HK-2 (cell line): ENCODE measurements at regions not wholly inside any gene's neighbourhood (a gene's known extent, or its start where the extent isn't known, plus 50 kb on each side); places are given as distances from the start of the nearest gene placed in this dataset.

ENCODE experiments used
- DNase-seq: peaks from one replicate; pipeline ENCODE4 v3.0.0-alpha.2; 2018; ENCODE audit not compliant: unreplicated experiment

- DNase-seq: no peak
Measured at GRCh38 chr4:133759428-133759827, 442.2 kb downstream of the PABPC4L start.

GRCh38 chr4:133741766-133742165, 459.8 kb downstream of the PABPC4L start:
- DNase-seq: no peak

- no peak for DNase-seq
Measured at GRCh38 chr4:133720001-133720400, 481.6 kb downstream of the PABPC4L start.

- DNase-seq: no peak
Measured at GRCh38 chr4:133719098-133719497, 482.5 kb downstream of the PABPC4L start.

- no peak for DNase-seq
Measured at GRCh38 chr4:133714211-133714610, 487.4 kb downstream of the PABPC4L start.

- no peak for DNase-seq
Measured at GRCh38 chr4:133713340-133713739, 488.2 kb downstream of the PABPC4L start.

GRCh38 chr4:133711817-133712216, 489.8 kb downstream of the PABPC4L start:
- DNase-seq: no peak

GRCh38 chr4:133694416-133694815, 507.2 kb downstream of the PABPC4L start:
- DNase-seq: no peak

GRCh38 chr4:133683967-133684366, 517.6 kb downstream of the PABPC4L start:
- DNase-seq: no peak

- DNase-seq: no peak
Measured at GRCh38 chr4:133668061-133668851, 519.2 kb downstream of the PCDH10 start.

GRCh38 chr4:133647206-133647605, 498.1 kb downstream of the PCDH10 start:
- DNase-seq: no peak

GRCh38 chr4:133641191-133641590, 492.1 kb downstream of the PCDH10 start:
- DNase-seq: no peak

GRCh38 chr4:133638751-133639150, 489.7 kb downstream of the PCDH10 start:
- DNase-seq: no peak

- no peak for DNase-seq
Measured at GRCh38 chr4:133637161-133637560, 488.1 kb downstream of the PCDH10 start.

GRCh38 chr4:133624744-133625143, 475.6 kb downstream of the PCDH10 start:
- DNase-seq: no peak

- DNase-seq: no peak
Measured at GRCh38 chr4:133623847-133624246, 474.8 kb downstream of the PCDH10 start.

- DNase-seq: no peak
Measured at GRCh38 chr4:133621628-133622027, 472.5 kb downstream of the PCDH10 start.

GRCh38 chr4:133620555-133620954, 471.5 kb downstream of the PCDH10 start:
- DNase-seq: no peak

- no peak for DNase-seq
Measured at GRCh38 chr4:133618963-133619362, 469.9 kb downstream of the PCDH10 start.

- no peak for DNase-seq
Measured at GRCh38 chr4:133600008-133600407, 450.9 kb downstream of the PCDH10 start.

- DNase-seq: no peak
Measured at GRCh38 chr4:133598779-133599178, 449.7 kb downstream of the PCDH10 start.

- DNase-seq: no peak
Measured at GRCh38 chr4:133597251-133597650, 448.2 kb downstream of the PCDH10 start.

- DNase-seq: no peak
Measured at GRCh38 chr4:133596459-133596858, 447.4 kb downstream of the PCDH10 start.
